ENCODE measurements at regions not wholly inside any gene's neighbourhood (a gene's known extent, or its start where the extent isn't known, plus 50 kb on each side); places are given as distances from the start of the nearest gene placed in this dataset.

DNA sequence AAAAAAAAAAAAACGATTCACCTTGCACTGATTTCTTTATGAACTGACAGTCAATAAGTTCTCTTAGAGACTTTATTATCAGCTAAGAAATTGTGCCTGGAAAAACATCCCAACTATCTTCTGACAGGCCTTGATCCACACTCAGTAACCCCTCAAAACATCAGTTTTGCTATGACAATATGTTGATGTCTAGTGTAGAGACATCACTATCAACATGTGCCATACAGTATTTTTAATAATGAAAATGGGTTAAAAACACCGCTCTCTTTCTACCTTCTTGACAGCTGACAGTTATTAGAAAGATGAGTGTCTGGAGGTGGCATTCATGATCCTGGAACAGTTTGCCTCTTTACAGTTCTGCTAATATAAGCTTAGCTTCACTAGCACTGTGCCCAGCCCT lies 175.8 kb upstream of the TMEM229A start:
- TF ChIP-seq, protein P1, sequence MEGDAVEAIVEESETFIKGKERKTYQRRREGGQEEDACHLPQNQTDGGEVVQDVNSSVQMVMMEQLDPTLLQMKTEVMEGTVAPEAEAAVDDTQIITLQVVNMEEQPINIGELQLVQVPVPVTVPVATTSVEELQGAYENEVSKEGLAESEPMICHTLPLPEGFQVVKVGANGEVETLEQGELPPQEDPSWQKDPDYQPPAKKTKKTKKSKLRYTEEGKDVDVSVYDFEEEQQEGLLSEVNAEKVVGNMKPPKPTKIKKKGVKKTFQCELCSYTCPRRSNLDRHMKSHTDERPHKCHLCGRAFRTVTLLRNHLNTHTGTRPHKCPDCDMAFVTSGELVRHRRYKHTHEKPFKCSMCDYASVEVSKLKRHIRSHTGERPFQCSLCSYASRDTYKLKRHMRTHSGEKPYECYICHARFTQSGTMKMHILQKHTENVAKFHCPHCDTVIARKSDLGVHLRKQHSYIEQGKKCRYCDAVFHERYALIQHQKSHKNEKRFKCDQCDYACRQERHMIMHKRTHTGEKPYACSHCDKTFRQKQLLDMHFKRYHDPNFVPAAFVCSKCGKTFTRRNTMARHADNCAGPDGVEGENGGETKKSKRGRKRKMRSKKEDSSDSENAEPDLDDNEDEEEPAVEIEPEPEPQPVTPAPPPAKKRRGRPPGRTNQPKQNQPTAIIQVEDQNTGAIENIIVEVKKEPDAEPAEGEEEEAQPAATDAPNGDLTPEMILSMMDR (conservative IDR thresholded peaks at IDR 0.05) = no peak
- H3K27ac ChIP-seq = no peak overlapping the region

DNA sequence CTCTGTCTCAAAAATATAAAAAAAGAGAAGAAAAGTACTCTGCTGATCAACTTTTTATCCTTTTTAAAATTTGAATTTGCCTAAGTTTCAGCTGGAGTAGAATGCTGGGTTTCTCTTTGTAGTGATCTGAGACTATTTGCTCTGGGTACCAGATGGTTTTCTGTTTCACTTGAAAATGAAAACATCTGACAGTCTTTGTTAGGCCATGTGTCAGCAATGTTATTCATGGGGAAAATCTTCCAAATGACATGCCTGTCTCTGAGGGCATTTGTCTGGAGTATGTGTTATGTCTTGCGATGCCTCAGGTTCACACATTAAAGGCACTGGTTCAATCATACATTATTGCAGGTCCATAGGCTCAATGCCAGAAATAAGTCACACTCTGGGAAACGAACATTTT lies 175.3 kb upstream of the TMEM229A start:
- H3K27ac ChIP-seq = no peak overlapping the region
- TF ChIP-seq, protein P1 (conservative IDR thresholded peaks at IDR 0.05) = no peak

DNA sequence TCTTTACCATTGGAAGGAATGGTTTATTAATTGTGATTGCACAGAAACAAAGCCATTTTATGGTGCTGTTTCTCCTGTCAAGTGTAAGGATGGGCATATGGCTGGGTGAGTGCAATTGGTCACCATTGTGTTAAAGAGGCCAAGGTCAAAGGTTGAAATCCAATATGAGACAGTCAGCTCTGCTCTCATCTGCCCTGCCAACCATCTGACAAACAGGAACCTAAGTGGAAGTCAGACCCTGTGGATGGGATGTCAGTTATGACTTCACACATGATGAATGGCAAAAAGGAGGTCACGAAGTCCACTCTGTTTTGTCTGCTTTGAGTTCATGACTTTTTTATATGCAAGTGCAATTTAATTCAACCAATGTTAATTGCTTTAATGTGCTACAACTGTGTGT lies 172.7 kb upstream of the TMEM229A start:
- H3K27ac ChIP-seq = no peak overlapping the region
- TF ChIP-seq, protein P1 (conservative IDR thresholded peaks at IDR 0.05) = no peak

DNA sequence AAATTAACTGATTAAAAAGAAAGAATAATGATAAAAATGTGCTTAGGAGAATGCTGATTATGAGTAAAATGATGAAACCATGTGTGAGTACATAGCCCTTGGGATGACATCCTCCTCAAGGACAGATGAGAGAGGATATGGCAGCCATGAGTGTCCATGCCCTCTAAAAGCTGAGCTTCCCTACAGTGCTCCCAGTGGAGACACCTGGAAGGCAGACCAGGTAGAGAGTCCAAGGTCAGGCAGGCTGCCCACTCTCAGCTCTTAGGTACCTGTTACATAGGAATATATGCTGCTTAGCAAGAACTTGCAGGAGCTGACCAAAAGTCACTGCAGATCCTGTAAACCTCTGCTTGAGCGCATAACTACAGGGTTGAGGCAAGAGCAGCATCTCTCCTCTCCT lies 169.7 kb upstream of the TMEM229A start:
- TF ChIP-seq, protein P1 (conservative IDR thresholded peaks at IDR 0.05) = no peak

DNA sequence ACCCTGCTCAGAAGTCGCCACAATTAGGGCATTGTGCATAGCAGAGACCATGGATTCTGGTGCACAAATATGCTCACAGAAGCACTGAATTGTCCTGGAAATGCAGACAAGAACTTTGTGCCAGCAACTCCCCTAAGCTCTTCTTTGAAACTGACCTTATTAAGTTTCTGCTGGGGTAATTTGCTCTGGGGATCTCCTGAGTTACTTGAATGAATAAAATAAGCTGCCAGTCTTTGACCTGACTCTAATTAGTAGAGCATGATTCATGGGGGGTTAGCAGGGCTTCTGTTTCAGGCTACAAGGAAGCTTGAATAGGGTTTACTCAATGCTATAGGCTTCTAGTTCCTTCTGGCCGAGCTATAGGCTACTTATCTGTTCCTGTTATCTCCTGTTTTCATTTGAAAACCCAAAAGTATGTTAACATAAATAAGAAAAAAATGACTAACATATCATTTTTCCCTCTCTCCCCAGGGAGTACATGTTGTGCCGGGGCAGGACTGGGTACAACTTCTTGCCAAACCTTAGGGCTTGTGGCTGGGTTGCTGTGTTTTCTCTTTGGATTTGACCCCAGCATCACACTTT lies 169.0 kb upstream of the TMEM229A start:
- TF ChIP-seq, protein P1 (conservative IDR thresholded peaks at IDR 0.05) = no peak
- no peak overlapping the region for H3K27ac ChIP-seq

More for the DNA sequence above, 169.7 kb upstream of the TMEM229A start:
- no peak overlapping the region for H3K27ac ChIP-seq

DNA sequence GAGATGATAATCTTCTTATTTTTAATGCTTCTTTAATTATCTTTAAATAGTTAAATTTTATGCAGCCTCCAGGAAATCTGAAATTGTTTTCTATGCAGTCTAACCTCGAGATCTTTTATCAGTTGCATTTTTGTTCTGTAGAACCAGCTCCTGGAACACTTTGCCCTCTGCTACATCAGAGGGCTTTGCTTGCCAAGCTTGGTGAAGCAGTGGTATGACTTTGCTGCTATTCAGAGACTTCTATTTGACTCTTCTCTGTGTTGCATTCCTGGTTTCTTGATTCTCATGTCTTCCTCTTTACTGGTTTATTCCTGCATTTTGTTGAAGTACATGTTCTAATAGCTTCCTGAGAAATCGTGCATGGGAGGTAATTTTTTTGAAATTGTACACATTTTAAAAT lies 163.7 kb upstream of the TMEM229A start:
- no peak overlapping the region for H3K27ac ChIP-seq
- TF ChIP-seq, protein P1 (conservative IDR thresholded peaks at IDR 0.05) = no peak

DNA sequence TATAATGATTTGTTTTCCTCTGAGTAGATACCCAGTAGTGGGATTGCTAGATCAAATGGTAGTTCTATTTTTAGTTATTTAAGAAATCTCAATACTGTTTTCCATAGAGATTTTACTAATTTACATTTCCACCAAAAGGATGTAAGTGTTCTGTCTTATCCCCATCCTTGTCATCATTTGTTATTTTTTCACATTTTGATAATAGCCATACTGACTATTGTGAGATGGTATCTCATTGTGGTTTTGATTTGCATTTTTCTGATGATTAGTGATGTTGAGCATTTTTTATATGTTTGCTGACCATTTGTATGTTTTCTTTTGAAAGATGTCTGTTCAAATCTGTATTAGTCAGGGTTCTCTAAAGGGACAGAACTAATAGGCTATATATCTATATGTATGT lies 160.0 kb upstream of the TMEM229A start:
- no peak overlapping the region for H3K27ac ChIP-seq
- TF ChIP-seq, protein P1 (conservative IDR thresholded peaks at IDR 0.05) = no peak
